ENCODE measurements at regions not wholly inside any gene's neighbourhood (a gene's known extent, or its start where the extent isn't known, plus 50 kb on each side); places are given as distances from the start of the nearest gene placed in this dataset.

- TF ChIP-seq CTCF (IDR thresholded peaks at IDR 0.05) (no peak), ZFX (IDR thresholded peaks at IDR 0.05; ENCODE audit: borderline replicate concordance) (no peak)
Observed at GRCh38 chr1:55288245-55288644, 73.1 kb upstream of the USP24 start.

Data from 22Rv1 (cell line).